Gastroesophageal sphincter (tissue), 3 donors: ENCODE measurements at regions not wholly inside any gene's neighbourhood (a gene's known extent, or its start where the extent isn't known, plus 50 kb on each side); places are given as distances from the start of the nearest gene placed in this dataset.

Experiments
- CTCF ChIP-seq, 4 experiments: fragments of 200-600 bp in 2 of 4; fragments of 450-650 bp in 2 of 4; sonication (generic) in 1 of 4; IDR thresholded peaks; one replicate each; pipeline ENCODE4 v1.5.1; 2017 to 2019; ENCODE audit warnings: antibody characterized with exemption in 4 of 4, mild to moderate bottlenecking in 2 of 4, moderate library complexity in 2 of 4
- EP300 ChIP-seq: sonication (generic); formaldehyde crosslinking; IDR thresholded peaks from one replicate; pipeline ENCODE4 v1.6.1; 2017; ENCODE audit warnings: antibody characterized with exemption, mild to moderate bottlenecking
- POLR2A ChIP-seq, 2 donors: fragments of 450-650 bp; IDR thresholded peaks; one replicate each; pipeline ENCODE4 v1.6.1; 2017; ENCODE audit warnings: antibody characterized with exemption in 2 of 2, mild to moderate bottlenecking in 2 of 2, moderate library complexity in 1 of 2
- POLR2AphosphoS5 ChIP-seq: sonication (generic); formaldehyde crosslinking; IDR thresholded peaks from one replicate; pipeline ENCODE4 v1.6.1; 2017; ENCODE audit warnings: antibody characterized with exemption

GRCh38 chr4:167711517-167711916 lies 380.8 kb upstream of the ANXA10 start:
- TF ChIP-seq CTCF (IDR thresholded peaks at IDR 0.05) (no peak), EP300 (no peak), POLR2A (IDR thresholded peaks at IDR 0.05) (no peak), POLR2AphosphoS5 (no peak)
